AG09309 (cell line): ENCODE measurements at regions not wholly inside any gene's neighbourhood (a gene's known extent, or its start where the extent isn't known, plus 50 kb on each side); places are given as distances from the start of the nearest gene placed in this dataset.
"Not testable (repeated sequence)": the region's sequence is repeated elsewhere in the genome, so short reads cannot be mapped to it uniquely, and the experiment has no call there.

Experiments used
- DNase-seq: peaks from one replicate; pipeline ENCODE4 v3.0.0-alpha.2; 2010; ENCODE audit warnings: low read depth
- H3K4me3 ChIP-seq: 2 replicates; pipeline ENCODE4 v1.5.1; 2011; ENCODE audit warnings: mild to moderate bottlenecking, low read depth, low read length, moderate library complexity; ENCODE audit not compliant: control insufficient read depth
- TF ChIP-seq, protein P1 (sequence below): IDR thresholded peaks from 2 replicates; pipeline ENCODE4 v1.5.1; 2011; ENCODE audit warnings: mild to moderate bottlenecking, low read depth, low read length, inconsistent platforms; ENCODE audit not compliant: insufficient read depth, control insufficient read depth; ENCODE audit errors: missing control alignments

DNA sequence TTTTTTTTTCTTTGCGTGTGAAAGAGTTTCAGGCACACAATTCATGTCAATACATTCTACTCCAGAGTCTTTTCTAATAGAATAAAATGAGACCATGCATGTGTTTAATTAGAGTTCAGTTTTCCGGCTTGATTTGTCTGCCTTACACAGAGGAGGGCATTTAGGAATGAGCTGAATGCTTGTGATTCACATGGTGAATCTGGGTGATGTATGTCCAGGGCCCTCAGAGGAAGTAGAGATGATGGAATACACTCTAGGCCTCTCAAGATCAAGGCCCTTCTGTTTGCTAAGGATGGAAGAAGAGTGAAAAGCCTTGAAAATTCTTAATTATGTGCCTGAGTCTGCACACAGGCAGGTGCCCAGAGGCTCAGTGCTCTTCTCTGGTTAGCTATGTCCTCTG is 71.0 kb upstream of the CYRIA start:
- TF ChIP-seq, protein P1, sequence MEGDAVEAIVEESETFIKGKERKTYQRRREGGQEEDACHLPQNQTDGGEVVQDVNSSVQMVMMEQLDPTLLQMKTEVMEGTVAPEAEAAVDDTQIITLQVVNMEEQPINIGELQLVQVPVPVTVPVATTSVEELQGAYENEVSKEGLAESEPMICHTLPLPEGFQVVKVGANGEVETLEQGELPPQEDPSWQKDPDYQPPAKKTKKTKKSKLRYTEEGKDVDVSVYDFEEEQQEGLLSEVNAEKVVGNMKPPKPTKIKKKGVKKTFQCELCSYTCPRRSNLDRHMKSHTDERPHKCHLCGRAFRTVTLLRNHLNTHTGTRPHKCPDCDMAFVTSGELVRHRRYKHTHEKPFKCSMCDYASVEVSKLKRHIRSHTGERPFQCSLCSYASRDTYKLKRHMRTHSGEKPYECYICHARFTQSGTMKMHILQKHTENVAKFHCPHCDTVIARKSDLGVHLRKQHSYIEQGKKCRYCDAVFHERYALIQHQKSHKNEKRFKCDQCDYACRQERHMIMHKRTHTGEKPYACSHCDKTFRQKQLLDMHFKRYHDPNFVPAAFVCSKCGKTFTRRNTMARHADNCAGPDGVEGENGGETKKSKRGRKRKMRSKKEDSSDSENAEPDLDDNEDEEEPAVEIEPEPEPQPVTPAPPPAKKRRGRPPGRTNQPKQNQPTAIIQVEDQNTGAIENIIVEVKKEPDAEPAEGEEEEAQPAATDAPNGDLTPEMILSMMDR, result no peak
- H3K4me3 ChIP-seq, result no peak overlapping the region
- no peak for DNase-seq

DNA sequence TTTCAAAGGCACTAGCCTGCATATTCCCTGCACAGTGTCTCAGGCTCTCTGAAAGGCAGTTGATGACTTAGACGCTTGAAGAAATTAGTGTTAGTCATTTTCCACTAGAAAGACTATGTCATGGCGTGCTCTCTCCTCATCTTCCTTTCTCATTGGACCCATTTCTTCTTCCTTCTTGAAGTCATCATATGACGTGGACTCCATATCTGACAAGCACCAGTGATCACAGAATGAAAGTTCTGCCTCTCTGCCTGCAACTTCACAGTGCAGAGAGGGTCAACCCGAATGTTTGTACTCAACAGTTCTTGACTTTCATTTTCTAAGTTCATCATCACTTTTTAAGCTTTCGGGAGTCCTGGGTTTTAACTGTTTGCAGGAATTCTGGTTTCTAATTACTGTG is 63.7 kb upstream of the CYRIA start:
- H3K4me3 ChIP-seq, result no peak overlapping the region
- TF ChIP-seq, protein P1, result no peak
- no peak for DNase-seq

DNA sequence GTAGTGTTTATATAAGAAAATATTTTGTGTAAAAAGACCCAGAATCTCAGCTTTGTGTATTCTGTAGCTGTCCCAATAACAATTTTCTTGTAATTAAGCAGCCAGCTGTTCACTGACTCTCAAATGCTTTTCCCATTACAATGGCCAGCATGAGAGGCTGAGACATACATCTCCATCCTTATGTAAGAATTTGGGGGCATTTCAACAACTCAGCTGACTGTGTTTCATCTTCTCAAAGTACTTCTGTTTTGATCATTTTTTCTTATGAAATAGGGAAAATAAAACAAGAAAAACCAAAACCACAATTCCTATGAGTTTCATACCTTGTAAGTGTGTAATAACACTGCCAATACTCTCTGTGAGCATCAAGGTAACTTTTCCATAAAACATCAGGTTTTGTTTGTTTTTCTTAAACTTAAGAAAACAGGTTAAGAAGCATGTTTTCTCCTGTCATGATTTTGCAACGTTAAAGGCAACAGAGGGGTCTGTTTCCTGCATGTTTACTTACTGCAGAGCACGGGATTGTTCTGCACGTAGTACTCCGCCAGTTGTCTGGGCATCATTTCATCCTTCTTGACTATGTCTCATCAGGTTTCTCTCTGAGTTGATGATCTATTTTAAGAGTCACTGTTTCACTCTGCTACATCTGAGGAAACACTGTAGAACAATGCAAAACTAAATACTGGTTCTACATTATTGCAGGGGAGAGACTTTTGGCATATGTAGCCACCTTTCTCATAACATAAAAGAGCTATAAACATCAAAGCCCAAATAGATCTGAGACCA is 62.9 kb upstream of the CYRIA start:
- TF ChIP-seq, protein P1, result no peak
- no peak for DNase-seq
- no peak overlapping the region for H3K4me3 ChIP-seq

DNA sequence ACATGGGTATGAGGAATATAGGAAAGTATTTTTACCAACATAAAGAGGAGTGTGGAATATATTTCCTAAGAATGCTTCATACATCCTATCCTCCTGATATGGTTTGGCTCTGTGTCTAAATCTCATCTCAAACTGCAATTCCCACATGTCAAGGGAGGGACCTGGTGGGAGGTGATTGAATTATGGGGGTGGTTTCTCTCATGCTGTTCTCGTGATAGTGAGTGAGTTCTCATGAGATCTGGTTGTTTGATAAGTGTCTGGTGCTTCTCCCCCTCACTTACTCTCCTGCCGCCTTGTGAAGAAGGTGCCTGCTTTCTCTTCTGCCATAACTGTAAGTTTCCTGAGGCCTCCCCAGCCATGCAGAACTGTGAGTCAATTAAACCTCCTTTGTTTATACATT is 62.2 kb upstream of the CYRIA start:
- DNase-seq, H3K4me3 ChIP-seq: not testable (repeated sequence)

DNA sequence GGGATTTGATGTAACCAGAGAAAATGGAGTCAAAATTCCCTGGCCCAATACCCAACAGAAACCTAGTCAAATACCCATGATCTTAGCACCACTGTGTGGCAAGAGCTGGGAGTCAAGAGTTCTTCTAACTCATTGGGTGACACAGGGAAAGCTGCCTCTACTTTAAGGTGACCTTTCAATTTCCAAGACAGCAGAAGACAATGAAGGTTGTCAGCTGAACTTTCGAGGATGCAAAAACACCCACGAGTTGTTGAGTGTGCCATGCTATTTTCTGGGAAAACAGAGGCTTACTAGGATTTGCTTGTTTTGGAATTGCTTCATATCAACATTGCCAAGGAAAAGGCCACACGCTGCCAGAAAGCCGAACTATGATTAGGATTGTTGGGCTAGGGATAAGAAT is 61.6 kb upstream of the CYRIA start:
- no peak for DNase-seq
- TF ChIP-seq, protein P1, result no peak
- no peak overlapping the region for H3K4me3 ChIP-seq

DNA sequence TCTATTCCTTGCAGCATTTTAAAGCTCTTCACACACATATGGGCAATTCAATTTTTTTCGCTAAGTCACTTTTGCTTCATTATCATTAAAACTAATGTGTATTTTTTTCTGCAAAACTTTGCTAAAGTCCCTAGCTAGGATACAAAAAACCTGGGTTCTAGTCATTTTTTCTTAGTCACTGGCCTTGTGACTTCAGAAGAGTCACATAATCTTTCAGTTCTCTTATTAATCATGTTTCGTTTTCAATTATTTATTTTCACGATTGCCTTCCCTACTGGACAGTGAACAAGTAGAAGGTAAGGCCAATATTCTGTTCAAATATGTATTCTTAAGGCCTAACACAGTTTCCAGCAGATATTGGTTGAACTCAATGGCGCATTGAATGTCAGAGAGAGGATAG is 60.9 kb upstream of the CYRIA start:
- DNase-seq, result no peak
- H3K4me3 ChIP-seq, result no peak overlapping the region
- TF ChIP-seq, protein P1, result no peak

DNA sequence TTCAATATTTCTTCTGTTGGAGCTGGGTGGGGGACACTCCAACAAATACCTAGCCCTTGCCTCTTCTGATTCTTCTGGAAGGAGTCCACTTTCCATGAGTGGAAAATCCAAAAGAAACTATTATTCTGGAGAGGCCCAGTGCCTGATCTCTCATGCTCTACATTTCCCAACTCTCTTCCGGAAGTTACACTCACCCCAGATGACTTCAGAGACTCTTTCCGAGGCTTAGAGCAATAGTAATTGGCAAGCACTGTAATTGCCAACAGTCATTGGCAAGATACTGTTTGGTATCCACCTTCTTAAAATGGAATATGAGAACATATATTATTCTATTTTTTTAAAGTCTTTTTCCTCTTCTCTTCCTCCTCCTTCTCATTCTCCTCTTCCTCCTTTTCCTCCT is 60.5 kb upstream of the CYRIA start:
- no peak overlapping the region for H3K4me3 ChIP-seq
- DNase-seq, result no peak
- TF ChIP-seq, protein P1, result no peak
